Thoracic aorta (tissue), 2 donors: ENCODE measurements at regions not wholly inside any gene's neighbourhood (a gene's known extent, or its start where the extent isn't known, plus 50 kb on each side); places are given as distances from the start of the nearest gene placed in this dataset.
A peak's percentile ranks its signal among the peaks of the same experiment; 100 is the strongest.
"Not testable (repeated sequence)": the region's sequence is repeated elsewhere in the genome, so short reads cannot be mapped to it uniquely, and the experiment has no call there.

Experiments
- ATAC-seq: fragments of 150-250 bp; one replicate; pipeline ENCODE4 v1.8.0; 2017; ENCODE audit warnings: low read depth; ENCODE audit not compliant: insufficient number of reproducible peaks, low FRiP score
- DNase-seq: peaks from one replicate; pipeline ENCODE4 v3.0.0-alpha.2; 2020; ENCODE audit warnings: low spot score
- H3K27ac ChIP-seq, 2 donors: fragments of 200-600 bp; sonication (generic); 1 replicate in 1 of 2; 2 replicates in 1 of 2; pipeline ENCODE4 v1.5.1; 2016; ENCODE audit warnings: mild to moderate bottlenecking in 2 of 2, moderate library complexity in 2 of 2
- H3K27me3 ChIP-seq: fragments of 200-600 bp; sonication (generic); replicated peaks from 2 replicates; pipeline ENCODE4 v1.6.0; 2016; ENCODE audit warnings: mild to moderate bottlenecking; ENCODE audit not compliant: insufficient read depth
- H3K36me3 ChIP-seq: fragments of 200-600 bp; sonication (generic); one replicate; pipeline ENCODE4 v1.5.1; 2016
- H3K4me1 ChIP-seq, 2 donors: fragments of 200-600 bp; sonication (generic); 1 replicate in 1 of 2; 2 replicates in 1 of 2; pipeline versions ENCODE4 v1.5.1 to v1.6.0; 2016; ENCODE audit warnings: low read depth in 2 of 2, mild to moderate bottlenecking in 1 of 2; ENCODE audit not compliant: control insufficient read depth in 1 of 2
- H3K4me3 ChIP-seq: fragments of 200-600 bp; sonication (generic); 2 replicates; pipeline ENCODE4 v1.5.1; 2016; ENCODE audit warnings: mild to moderate bottlenecking
- H3K9me3 ChIP-seq: fragments of 200-600 bp; sonication (generic); 2 replicates; pipeline ENCODE4 v1.5.1; 2016
- TF ChIP-seq, protein P1 (sequence below): fragments of 200-600 bp; sonication (generic); IDR thresholded peaks from one replicate; pipeline ENCODE4 v1.5.1; 2019; ENCODE audit warnings: antibody characterized with exemption

DNA sequence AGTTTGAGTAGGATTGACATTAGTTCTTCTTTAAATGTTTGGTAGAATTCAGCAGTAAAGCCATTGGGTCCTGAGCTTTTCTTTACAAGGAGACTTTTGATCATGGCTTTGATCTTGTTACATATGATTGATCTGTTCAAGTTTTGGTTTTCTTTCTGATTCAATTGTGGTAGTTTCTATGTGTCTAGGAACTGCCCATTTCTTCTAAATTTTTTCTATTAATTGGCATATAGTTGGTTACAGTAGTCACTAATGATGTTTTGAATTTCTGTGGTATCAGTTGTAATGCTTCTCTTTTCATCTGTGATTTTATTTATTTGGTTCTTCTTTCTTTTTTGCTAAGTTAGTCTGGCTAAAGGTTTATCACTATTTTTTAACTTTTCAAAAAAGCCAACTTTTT is 73.3 kb upstream of the DLGAP1 start:
- Histone ChIP-seq H3K4me3 (no peak overlapping the region), H3K27ac (no peak overlapping the region), H3K9me3 (no peaks in the 10 kb centered on the region), H3K27me3 (no peaks in the 10 kb centered on the region), H3K4me1 (no peaks in the 10 kb centered on the region), H3K36me3 (no peaks in the 10 kb centered on the region)
- TF ChIP-seq, protein P1, sequence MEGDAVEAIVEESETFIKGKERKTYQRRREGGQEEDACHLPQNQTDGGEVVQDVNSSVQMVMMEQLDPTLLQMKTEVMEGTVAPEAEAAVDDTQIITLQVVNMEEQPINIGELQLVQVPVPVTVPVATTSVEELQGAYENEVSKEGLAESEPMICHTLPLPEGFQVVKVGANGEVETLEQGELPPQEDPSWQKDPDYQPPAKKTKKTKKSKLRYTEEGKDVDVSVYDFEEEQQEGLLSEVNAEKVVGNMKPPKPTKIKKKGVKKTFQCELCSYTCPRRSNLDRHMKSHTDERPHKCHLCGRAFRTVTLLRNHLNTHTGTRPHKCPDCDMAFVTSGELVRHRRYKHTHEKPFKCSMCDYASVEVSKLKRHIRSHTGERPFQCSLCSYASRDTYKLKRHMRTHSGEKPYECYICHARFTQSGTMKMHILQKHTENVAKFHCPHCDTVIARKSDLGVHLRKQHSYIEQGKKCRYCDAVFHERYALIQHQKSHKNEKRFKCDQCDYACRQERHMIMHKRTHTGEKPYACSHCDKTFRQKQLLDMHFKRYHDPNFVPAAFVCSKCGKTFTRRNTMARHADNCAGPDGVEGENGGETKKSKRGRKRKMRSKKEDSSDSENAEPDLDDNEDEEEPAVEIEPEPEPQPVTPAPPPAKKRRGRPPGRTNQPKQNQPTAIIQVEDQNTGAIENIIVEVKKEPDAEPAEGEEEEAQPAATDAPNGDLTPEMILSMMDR, result no peak
- no peak for DNase-seq
- no peak for ATAC-seq

- not testable (repeated sequence) for H3K27ac ChIP-seq, H3K27me3 ChIP-seq, H3K4me1 ChIP-seq, H3K36me3 ChIP-seq, H3K9me3 ChIP-seq, DNase-seq, H3K4me3 ChIP-seq, ATAC-seq
These were observed 72.7 kb upstream of the DLGAP1 start for GRCh38 chr18:4527826-4528225.

GRCh38 chr18:4524096-4524495 is 69.0 kb upstream of the DLGAP1 start:
- ATAC-seq (no peak), DNase-seq (no peak)
- Histone ChIP-seq H3K36me3 (no peaks in the 10 kb centered on the region), H3K27me3 (no peaks in the 10 kb centered on the region), H3K4me3 (no peak overlapping the region), H3K27ac (no peak overlapping the region), H3K4me1 (no peaks in the 10 kb centered on the region), H3K9me3 (no peaks in the 10 kb centered on the region)
- TF ChIP-seq, protein P1, result no peak

- Histone ChIP-seq H3K36me3 (no peaks in the 10 kb centered on the region), H3K4me1 (no peaks in the 10 kb centered on the region), H3K27ac (no peak overlapping the region), H3K4me3 (no peak overlapping the region), H3K9me3 (no peaks in the 10 kb centered on the region), H3K27me3 (no peaks in the 10 kb centered on the region)
- ATAC-seq, result no peak
- no peak for DNase-seq
- TF ChIP-seq, protein P1, result no peak
These were observed 56.1 kb upstream of the DLGAP1 start for GRCh38 chr18:4511166-4511565.

GRCh38 chr18:4510711-4511110 is 55.6 kb upstream of the DLGAP1 start:
- DNase-seq, result no peak

GRCh38 chr18:4510160-4510559 is 55.1 kb upstream of the DLGAP1 start:
- ATAC-seq (peak; percentile 28), DNase-seq (no peak)
- Histone ChIP-seq H3K4me1 (no peaks in the 10 kb centered on the region), H3K9me3 (no peaks in the 10 kb centered on the region), H3K27me3 (no peaks in the 10 kb centered on the region), H3K4me3 (no peak overlapping the region), H3K36me3 (no peaks in the 10 kb centered on the region), H3K27ac (no peak overlapping the region)
- TF ChIP-seq, protein P1, result no peak

More at GRCh38 chr18:4510711-4511110, 55.6 kb upstream of the DLGAP1 start:
- peak; percentile 50 for ATAC-seq
- Histone ChIP-seq H3K27me3 (no peaks in the 10 kb centered on the region), H3K4me3 (no peak overlapping the region), H3K36me3 (no peaks in the 10 kb centered on the region), H3K27ac (no peak overlapping the region), H3K9me3 (no peaks in the 10 kb centered on the region), H3K4me1 (no peaks in the 10 kb centered on the region)
- TF ChIP-seq, protein P1, result no peak
